Panc1 (cell line): ENCODE measurements at regions not wholly inside any gene's neighbourhood (a gene's known extent, or its start where the extent isn't known, plus 50 kb on each side); places are given as distances from the start of the nearest gene placed in this dataset.

ENCODE experiments used
- ATAC-seq: fragments of 200-7000 bp; cut with Tn5 transposase; 2 replicates; pipeline ENCODE4 v1.9.1; 2020; ENCODE audit warnings: mild to moderate bottlenecking, moderate library complexity
- BruUV-seq: library from RNA; stranded (reverse); fragments of 400-500 nt; replicated peaks from 2 replicates; lab custom pipeline; 2021; lab: Mats Ljungman, UMichigan
- CTCF ChIA-PET: fragments of 300-600 bp; sonication (Branson Sonifier 250); formaldehyde crosslinking; loops from one replicate; lab custom pipeline; 2022; ENCODE audit warnings: antibody characterized with exemption; lab: Charles Lee
- POLR2A ChIA-PET: fragments of 300-600 bp; sonication (Branson Sonifier 250); formaldehyde crosslinking; loops from one replicate; lab custom pipeline; 2022; ENCODE audit warnings: antibody characterized with exemption; lab: Charles Lee
- DNase-seq: peaks from one replicate; pipeline ENCODE4 v3.0.0-alpha.2; 2010; ENCODE audit warnings: low read depth, low spot score
- H3K27ac ChIP-seq: 2 replicates; pipeline ENCODE4 v1.5.1; 2011; ENCODE audit warnings: mild to moderate bottlenecking, low read length, inconsistent platforms
- H3K27me3 ChIP-seq: fragments of 200-500 bp; sonication (Bioruptor generic); 2 replicates; pipeline ENCODE4 v1.6.0; 2014; ENCODE audit warnings: low read length, inconsistent platforms; ENCODE audit not compliant: control insufficient read depth, insufficient read depth
- H3K36me3 ChIP-seq: fragments of 200-500 bp; sonication (Bioruptor generic); 2 replicates; pipeline ENCODE4 v1.5.1; 2014; ENCODE audit warnings: inconsistent platforms, mild to moderate bottlenecking, low read length, moderate library complexity; ENCODE audit not compliant: control insufficient read depth, insufficient read depth
- H3K4me1 ChIP-seq: 2 replicates; pipeline ENCODE4 v1.5.1; 2011; ENCODE audit warnings: inconsistent platforms, mild to moderate bottlenecking, low read length, moderate library complexity; ENCODE audit not compliant: control insufficient read depth, insufficient read depth
- H3K4me3 ChIP-seq, 2 experiments: 2 replicates each; pipeline ENCODE4 v1.5.1; 2011 to 2012; ENCODE audit warnings: low read depth in 2 of 2, low read length in 2 of 2, mild to moderate bottlenecking in 2 of 2, inconsistent platforms in 1 of 2, moderate library complexity in 1 of 2
- H3K9me3 ChIP-seq: fragments of 200-500 bp; sonication (Bioruptor generic); 2 replicates; pipeline ENCODE4 v1.5.1; 2014; ENCODE audit warnings: low read depth, mild to moderate bottlenecking, inconsistent platforms, low read length, moderate library complexity; ENCODE audit not compliant: control insufficient read depth, insufficient read depth
- CTCF ChIP-seq: fragments of 450-650 bp; IDR thresholded peaks from 2 replicates; pipeline ENCODE4 v1.5.1; 2017; ENCODE audit warnings: mild to moderate bottlenecking
- POLR2AphosphoS5 ChIP-seq: IDR thresholded peaks from 2 replicates; pipeline ENCODE4 v1.6.1; 2012; ENCODE audit warnings: mild to moderate bottlenecking, low read depth, low read length, moderate library complexity
- REST ChIP-seq, 2 experiments: IDR thresholded peaks; 2 replicates each; pipeline ENCODE4 v1.6.1; 2011 to 2012; ENCODE audit warnings: low read depth in 2 of 2, control low read depth in 1 of 2, low read length in 1 of 2, mild to moderate bottlenecking in 1 of 2, moderate library complexity in 1 of 2; ENCODE audit not compliant: insufficient read depth in 1 of 2
- SIN3A ChIP-seq: IDR thresholded peaks from 2 replicates; pipeline ENCODE4 v1.6.1; 2012; ENCODE audit warnings: low read depth, mild to moderate bottlenecking, low read length, moderate library complexity, borderline replicate concordance; ENCODE audit not compliant: insufficient read depth
- TCF7L2 ChIP-seq: IDR thresholded peaks from 2 replicates; pipeline ENCODE4 v1.6.1; 2011; ENCODE audit warnings: mild to moderate bottlenecking, low read depth, low read length, inconsistent platforms
- in situ Hi-C: cut with HindIII; loops from 2 replicates; pipeline ENCODE4 v1.10.0; 2016; ENCODE audit warnings: low sequenced_read_pairs, low pct_unique_long_range_greater_than_20kb
- intact Hi-C: fragments of 100-400 bp; cut with micrococcal nuclease; formaldehyde crosslinking; loops from one replicate; pipeline ENCODE4 v1.10.0; 2022; ENCODE audit not compliant: unreplicated experiment

- no peaks in the 10 kb centered on the region for H3K4me1 ChIP-seq
- no peak for ATAC-seq
- in situ Hi-C loops (no loop called here), intact Hi-C loops (no loop called here)
- no peak overlapping the region for H3K27ac ChIP-seq
- no peaks in the 10 kb centered on the region for H3K9me3 ChIP-seq
- BruUV-seq: no TSS peak
- H3K36me3 ChIP-seq: no peaks in the 10 kb centered on the region
- DNase-seq: no peak
- ChIA-PET POLR2A (no interaction called here), CTCF (no interaction called here)
- H3K4me3 ChIP-seq: no peak overlapping the region
- TF ChIP-seq SIN3A (no peak), REST (IDR thresholded peaks at IDR 0.05; ENCODE audit: insufficient read depth in 1 of 2, low read depth in 2 of 2, low read length in 1 of 2) (no peak), TCF7L2 (no peak), POLR2AphosphoS5 (no peak), CTCF (no peak)
- no peaks in the 10 kb centered on the region for H3K27me3 ChIP-seq
These were observed 275.7 kb upstream of the KIF2A start for GRCh38 chr5:62030326-62030725.

- Histone ChIP-seq H3K4me3 (no peak overlapping the region), H3K4me1 (no peaks in the 10 kb centered on the region), H3K27ac (no peak overlapping the region), H3K9me3 (no peaks in the 10 kb centered on the region), H3K36me3 (no peaks in the 10 kb centered on the region), H3K27me3 (no peaks in the 10 kb centered on the region)
- in situ Hi-C loops: no loop called here
- ChIA-PET CTCF (no interaction called here), POLR2A (no interaction called here)
- no peak for ATAC-seq
- TF ChIP-seq POLR2AphosphoS5 (no peak), SIN3A (no peak), REST (IDR thresholded peaks at IDR 0.05; ENCODE audit: insufficient read depth in 1 of 2, low read depth in 2 of 2, low read length in 1 of 2) (no peak), TCF7L2 (no peak), CTCF (no peak)
- intact Hi-C loops: no loop called here
- no peak for DNase-seq
- BruUV-seq: no TSS peak
These were observed 268.0 kb upstream of the KIF2A start for GRCh38 chr5:62038024-62038423.
